ENCODE measurements at regions not wholly inside any gene's neighbourhood (a gene's known extent, or its start where the extent isn't known, plus 50 kb on each side); places are given as distances from the start of the nearest gene placed in this dataset.

GRCh38 chr11:130766650-130767565 lies 149.4 kb downstream of the SNX19 start:
- H3K4me1 ChIP-seq (ENCODE audit: insufficient read depth), result no peaks in the 10 kb centered on the region
- no peak for DNase-seq (ENCODE audit: extremely low spot score)
- H3K27ac ChIP-seq (ENCODE audit: low read depth), result no peak overlapping the region
- no peak overlapping the region for H3K4me3 ChIP-seq (ENCODE audit: low read depth, low read length)
- no peaks in the 10 kb centered on the region for H3K36me3 ChIP-seq (ENCODE audit: insufficient read depth)
- WGBS, result 76% methylated on average over 3 of the region's 3 CpGs

DNA sequence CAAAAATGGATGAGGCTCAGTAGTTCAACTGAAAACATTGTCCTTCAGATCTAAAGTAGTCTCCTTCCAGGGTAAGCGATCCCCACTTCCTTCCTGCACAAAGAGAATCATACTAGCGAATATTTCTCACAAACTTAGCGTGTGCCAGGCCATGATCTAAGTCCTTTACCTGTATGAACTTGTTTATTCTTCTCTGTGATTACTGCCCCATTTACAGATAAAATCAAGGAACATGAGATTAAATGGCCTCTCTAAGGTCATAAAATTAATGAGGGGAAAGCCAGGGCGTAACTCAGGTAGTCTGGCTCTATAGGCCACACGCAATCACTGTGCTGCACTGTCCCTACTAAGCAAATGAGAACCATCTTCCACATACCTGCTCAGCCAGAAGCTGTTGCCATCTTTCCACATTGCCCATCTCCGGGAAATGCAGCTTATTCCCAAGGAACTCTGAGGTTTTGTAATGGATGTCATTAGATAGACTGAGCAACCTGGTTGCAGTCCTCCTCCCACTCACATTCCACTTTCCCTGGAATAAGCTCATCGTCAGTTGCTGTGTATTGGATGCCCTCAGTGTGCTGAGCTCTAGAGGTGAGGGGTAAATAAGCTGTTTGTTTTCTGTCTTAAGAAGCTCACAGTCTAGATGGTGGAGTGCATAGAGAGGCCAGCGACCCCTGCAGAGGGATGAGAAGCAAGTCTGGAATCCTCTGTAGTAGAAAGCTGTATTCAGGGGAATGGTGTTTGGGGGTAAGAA lies 146.3 kb downstream of the SNX19 start:
- Histone ChIP-seq H3K4me1 (ENCODE audit: insufficient read depth) (no peaks in the 10 kb centered on the region), H3K4me3 (ENCODE audit: low read depth, low read length) (no peak overlapping the region), H3K36me3 (ENCODE audit: insufficient read depth) (no peaks in the 10 kb centered on the region), H3K27ac (ENCODE audit: low read depth) (no peak overlapping the region)
- WGBS, result 88% methylated on average over 8 of the region's 8 CpGs
- DNase-seq (ENCODE audit: extremely low spot score), result no peak

GRCh38 chr11:130771708-130772107 lies 144.6 kb downstream of the SNX19 start:
- no peak overlapping the region for H3K4me3 ChIP-seq (ENCODE audit: low read depth, low read length)
- 56% methylated on average over 7 of the region's 7 CpGs for WGBS
- H3K4me1 ChIP-seq (ENCODE audit: insufficient read depth), result no peaks in the 10 kb centered on the region
- no peaks in the 10 kb centered on the region for H3K36me3 ChIP-seq (ENCODE audit: insufficient read depth)
- DNase-seq (ENCODE audit: extremely low spot score), result no peak
- no peak overlapping the region for H3K27ac ChIP-seq (ENCODE audit: low read depth)

- 43% methylated on average over 6 of the region's 6 CpGs for WGBS
- H3K36me3 ChIP-seq (ENCODE audit: insufficient read depth), result no peaks in the 10 kb centered on the region
- no peak overlapping the region for H3K4me3 ChIP-seq (ENCODE audit: low read depth, low read length)
- H3K27ac ChIP-seq (ENCODE audit: low read depth), result no peak overlapping the region
- no peak for DNase-seq (ENCODE audit: extremely low spot score)
- H3K4me1 ChIP-seq (ENCODE audit: insufficient read depth), result no peaks in the 10 kb centered on the region
Measured at GRCh38 chr11:130772266-130773227, 143.7 kb downstream of the SNX19 start.

DNA sequence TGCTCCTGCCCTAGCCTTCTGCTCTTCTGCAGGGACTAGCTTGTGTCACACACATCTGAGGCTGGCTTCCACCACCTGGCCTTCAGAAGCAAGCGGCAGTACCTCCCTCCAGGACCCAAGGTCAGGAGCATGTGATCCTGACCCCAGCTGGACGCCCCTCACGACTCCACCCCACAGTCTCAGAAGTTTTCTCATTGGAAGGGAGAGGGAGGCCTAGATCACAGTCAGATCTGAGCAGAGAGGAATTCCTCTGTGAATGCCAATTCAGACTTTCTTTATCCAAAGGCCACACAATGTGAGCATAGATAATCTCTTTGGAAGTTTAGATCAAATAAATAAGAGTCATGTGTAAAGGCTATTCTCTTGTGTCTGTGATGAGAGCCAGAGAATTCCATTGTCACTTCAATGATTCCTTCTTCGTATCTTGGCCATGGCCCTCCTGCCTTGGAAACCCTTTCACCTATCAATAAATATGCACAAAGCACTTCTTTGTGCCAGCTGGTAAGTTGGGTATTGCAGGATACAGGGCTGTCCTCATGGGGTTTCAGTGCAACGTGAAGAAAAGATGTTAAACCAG lies 142.9 kb downstream of the SNX19 start:
- 48% methylated on average over 5 of the region's 5 CpGs for WGBS
- no peaks in the 10 kb centered on the region for H3K36me3 ChIP-seq (ENCODE audit: insufficient read depth)
- no peaks in the 10 kb centered on the region for H3K4me1 ChIP-seq (ENCODE audit: insufficient read depth)
- no peak overlapping the region for H3K27ac ChIP-seq (ENCODE audit: low read depth)
- DNase-seq (ENCODE audit: extremely low spot score), result no peak
- H3K4me3 ChIP-seq (ENCODE audit: low read depth, low read length), result no peak overlapping the region

- H3K36me3 ChIP-seq (ENCODE audit: insufficient read depth), result no peaks in the 10 kb centered on the region
- H3K4me1 ChIP-seq (ENCODE audit: insufficient read depth), result no peaks in the 10 kb centered on the region
- no peak overlapping the region for H3K27ac ChIP-seq (ENCODE audit: low read depth)
Measured at GRCh38 chr11:130774703-130775102, 141.6 kb downstream of the SNX19 start.

DNA sequence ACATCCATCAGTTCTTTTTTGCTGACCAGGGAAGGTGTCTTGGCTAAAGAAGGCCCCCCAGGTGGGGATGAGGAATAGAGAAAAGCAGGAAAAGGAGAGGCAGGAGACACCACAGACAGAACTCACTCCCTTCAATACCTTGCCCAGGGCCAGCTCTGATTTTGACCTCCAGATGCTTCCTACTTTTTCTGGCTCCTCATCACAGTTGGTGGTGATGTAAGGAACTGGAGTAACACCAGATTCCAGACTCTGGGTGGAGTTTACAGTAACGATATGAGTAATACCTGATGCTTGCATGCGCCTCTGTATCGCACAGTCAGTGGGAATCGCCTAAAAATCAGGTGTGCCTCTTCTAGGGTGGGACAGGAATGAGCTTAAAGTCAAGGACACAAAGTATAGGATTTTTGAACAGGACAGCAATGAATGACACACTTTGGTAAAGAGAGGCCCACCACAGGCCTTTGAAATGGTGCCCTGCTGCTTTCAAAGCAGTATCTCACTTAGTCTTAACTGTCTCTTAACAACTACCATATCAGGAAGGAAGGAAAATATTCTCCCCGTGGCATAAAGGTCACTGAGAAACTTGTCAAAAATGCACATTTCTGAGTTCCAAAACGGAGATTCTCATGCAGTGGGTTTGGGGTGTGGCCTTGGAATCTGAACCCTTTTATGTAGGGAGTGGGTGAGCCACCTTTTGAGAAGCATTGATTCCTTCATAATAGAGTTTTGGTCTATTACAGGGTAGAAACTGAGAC lies 140.8 kb downstream of the SNX19 start:
- WGBS, result 79% methylated on average over 6 of the region's 6 CpGs
- no peaks in the 10 kb centered on the region for H3K4me1 ChIP-seq (ENCODE audit: insufficient read depth)
- no peak overlapping the region for H3K27ac ChIP-seq (ENCODE audit: low read depth)
- H3K4me3 ChIP-seq (ENCODE audit: low read depth, low read length), result no peak overlapping the region
- no peaks in the 10 kb centered on the region for H3K36me3 ChIP-seq (ENCODE audit: insufficient read depth)
- DNase-seq (ENCODE audit: extremely low spot score), result no peak

More at GRCh38 chr11:130774703-130775102, 141.6 kb downstream of the SNX19 start:
- DNase-seq (ENCODE audit: extremely low spot score), result no peak
- WGBS, result 44% methylated on average over 3 of the region's 3 CpGs
- no peak overlapping the region for H3K4me3 ChIP-seq (ENCODE audit: low read depth, low read length)

GRCh38 chr11:130776061-130776419 lies 140.2 kb downstream of the SNX19 start:
- H3K4me3 ChIP-seq (ENCODE audit: low read depth, low read length), result no peak overlapping the region
- H3K27ac ChIP-seq (ENCODE audit: low read depth), result no peak overlapping the region
- DNase-seq (ENCODE audit: extremely low spot score), result no peak
- no peaks in the 10 kb centered on the region for H3K4me1 ChIP-seq (ENCODE audit: insufficient read depth)
- H3K36me3 ChIP-seq (ENCODE audit: insufficient read depth), result no peaks in the 10 kb centered on the region

- no peaks in the 10 kb centered on the region for H3K4me1 ChIP-seq (ENCODE audit: insufficient read depth)
- WGBS, result 95% methylated on average over 15 of the region's 15 CpGs
- H3K27ac ChIP-seq (ENCODE audit: low read depth), result no peak overlapping the region
- H3K4me3 ChIP-seq (ENCODE audit: low read depth, low read length), result no peak overlapping the region
- no peaks in the 10 kb centered on the region for H3K36me3 ChIP-seq (ENCODE audit: insufficient read depth)
- no peak for DNase-seq (ENCODE audit: extremely low spot score)
Measured at GRCh38 chr11:130778026-130778425, 138.3 kb downstream of the SNX19 start.

DNA sequence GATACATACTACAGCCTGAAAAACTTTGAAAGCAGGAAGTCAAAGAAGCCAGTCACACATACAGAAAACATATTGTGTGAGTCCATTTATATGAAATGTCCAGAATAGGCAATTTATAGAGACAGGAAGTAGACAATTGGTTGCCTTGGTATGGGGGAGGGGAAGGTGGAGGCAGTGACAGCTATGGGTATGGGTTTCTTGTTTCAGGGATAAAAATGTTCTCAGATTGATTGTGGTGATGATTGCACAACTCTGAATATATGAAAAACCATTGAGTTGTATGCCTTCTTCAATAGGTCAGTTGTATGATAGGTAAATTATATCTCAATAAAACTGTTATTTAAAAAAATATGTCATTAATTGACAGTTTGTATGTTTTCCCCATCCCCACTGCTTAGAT lies 137.6 kb downstream of the SNX19 start:
- no peak for DNase-seq (ENCODE audit: extremely low spot score)
- Histone ChIP-seq H3K27ac (ENCODE audit: low read depth) (no peak overlapping the region), H3K4me3 (ENCODE audit: low read depth, low read length) (no peak overlapping the region), H3K4me1 (ENCODE audit: insufficient read depth) (no peaks in the 10 kb centered on the region), H3K36me3 (ENCODE audit: insufficient read depth) (no peaks in the 10 kb centered on the region)

DNA sequence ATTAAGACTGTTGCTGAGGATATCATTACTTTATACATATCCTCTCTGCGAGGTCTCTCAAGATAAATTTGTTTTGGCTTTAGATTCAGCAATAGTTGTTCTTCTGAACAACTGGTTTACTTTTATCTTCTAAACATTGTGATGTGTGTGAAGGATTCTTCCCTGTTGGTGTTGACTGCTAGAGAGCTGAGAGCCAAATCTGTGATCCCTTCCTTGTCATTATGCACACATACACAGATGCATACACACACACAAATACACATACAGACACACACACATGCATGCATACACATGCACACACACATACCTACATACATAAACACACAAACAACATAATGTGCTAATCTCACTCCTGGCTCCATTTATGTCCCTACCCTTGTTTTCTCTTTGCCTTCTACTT lies 137.0 kb downstream of the SNX19 start:
- DNase-seq (ENCODE audit: extremely low spot score), result no peak
- 61% methylated on average over 1 of the region's 1 CpG for WGBS
- Histone ChIP-seq H3K4me3 (ENCODE audit: low read depth, low read length) (no peak overlapping the region), H3K4me1 (ENCODE audit: insufficient read depth) (no peaks in the 10 kb centered on the region), H3K27ac (ENCODE audit: low read depth) (no peak overlapping the region), H3K36me3 (ENCODE audit: insufficient read depth) (no peaks in the 10 kb centered on the region)

DNA sequence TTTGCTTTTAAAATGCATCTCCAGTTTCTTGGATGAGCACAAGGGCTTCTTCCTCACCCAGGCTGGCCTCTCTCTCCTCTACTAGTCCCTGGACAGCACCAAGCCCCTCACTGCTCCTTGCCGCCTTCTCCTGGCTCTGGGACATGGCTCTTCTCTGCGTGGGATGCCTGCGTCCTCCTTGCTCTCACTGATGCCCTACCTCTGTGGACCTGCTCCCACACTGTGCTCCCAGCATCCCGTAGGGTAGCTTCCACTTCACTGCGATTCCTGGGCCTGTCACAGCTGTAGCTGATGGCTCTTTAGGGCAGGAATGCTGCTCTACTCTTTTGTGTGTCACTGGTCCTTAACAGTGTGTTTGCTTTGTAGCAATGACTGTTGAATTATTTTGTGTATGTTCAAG lies 136.3 kb downstream of the SNX19 start:
- H3K27ac ChIP-seq (ENCODE audit: low read depth), result no peak overlapping the region
- 86% methylated on average over 5 of the region's 5 CpGs for WGBS
- no peaks in the 10 kb centered on the region for H3K4me1 ChIP-seq (ENCODE audit: insufficient read depth)
- H3K4me3 ChIP-seq (ENCODE audit: low read depth, low read length), result no peak overlapping the region
- no peaks in the 10 kb centered on the region for H3K36me3 ChIP-seq (ENCODE audit: insufficient read depth)
- no peak for DNase-seq (ENCODE audit: extremely low spot score)

Data from urinary bladder (tissue), 3 donors.